Activated CD4-positive, alpha-beta T cell treated with anti-CD3 and anti-CD28 coated beads, Interleukin-2, amount 50 U/mL, for 1 hour (primary cell): ENCODE measurements at regions not wholly inside any gene's neighbourhood (a gene's known extent, or its start where the extent isn't known, plus 50 kb on each side); places are given as distances from the start of the nearest gene placed in this dataset.
"Not testable (repeated sequence)": the region's sequence is repeated elsewhere in the genome, so short reads cannot be mapped to it uniquely, and the experiment has no call there.

Experiments
- DNase-seq: peaks from one replicate; pipeline ENCODE4 v3.0.0-alpha.2; 2020

DNA sequence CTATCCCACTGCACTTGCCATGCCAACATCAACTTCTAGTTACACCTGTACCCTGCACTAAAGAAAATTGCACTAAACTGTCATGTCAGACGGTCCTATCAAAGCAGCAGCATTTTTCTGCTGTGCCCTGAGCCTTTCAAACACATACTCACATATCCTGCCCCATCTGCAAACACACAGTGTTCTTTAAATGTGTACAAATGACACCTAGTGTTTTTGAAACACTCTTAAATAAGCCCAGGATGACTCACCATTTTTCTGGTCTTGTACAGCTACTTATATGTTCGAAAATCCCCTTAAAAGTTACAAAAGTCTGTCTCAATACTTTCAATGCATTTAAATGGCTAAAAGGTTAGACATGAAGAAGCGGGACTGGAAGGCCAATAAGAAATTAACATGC lies 346.7 kb upstream of the PPARGC1A start:
- DNase-seq: no peak

DNA sequence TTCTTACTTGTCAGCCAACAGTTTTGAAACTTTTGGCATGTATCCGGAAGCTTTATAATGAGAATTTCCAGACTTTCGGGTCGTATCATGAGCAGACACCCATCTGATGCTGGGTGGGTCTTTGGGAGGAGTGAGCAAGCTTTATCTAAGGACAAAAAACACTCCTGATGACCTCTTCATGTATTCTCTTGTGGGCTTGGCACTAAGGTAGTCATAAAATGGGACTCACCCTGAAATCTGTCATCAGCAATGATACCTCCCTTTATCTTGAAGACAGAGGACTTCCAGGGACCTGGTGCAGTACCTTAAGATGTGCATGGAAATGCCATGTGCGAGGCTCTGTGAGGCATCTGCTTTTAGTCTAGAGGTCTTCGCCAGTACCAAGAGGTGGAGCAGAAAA lies 346.3 kb upstream of the PPARGC1A start:
- no peak for DNase-seq

DNA sequence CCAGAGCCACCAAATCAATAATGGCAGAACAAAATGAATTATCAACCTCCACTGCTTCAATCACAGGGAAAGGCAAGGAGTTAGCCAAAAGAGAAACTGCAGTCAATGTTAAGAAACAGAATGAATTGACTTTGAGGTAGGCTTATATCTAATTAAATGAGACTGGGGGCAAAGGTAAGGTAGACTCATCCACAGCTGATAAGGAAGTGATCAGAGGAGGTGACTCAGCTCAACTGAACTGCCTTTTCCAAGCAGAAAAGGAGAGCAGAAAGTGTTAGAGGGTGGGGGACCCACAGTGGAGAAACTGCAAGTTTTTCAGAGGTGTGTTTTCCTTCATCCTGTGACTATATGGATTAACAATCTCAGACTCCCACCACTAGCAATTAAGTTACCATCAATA lies 345.8 kb upstream of the PPARGC1A start:
- no peak for DNase-seq

DNA sequence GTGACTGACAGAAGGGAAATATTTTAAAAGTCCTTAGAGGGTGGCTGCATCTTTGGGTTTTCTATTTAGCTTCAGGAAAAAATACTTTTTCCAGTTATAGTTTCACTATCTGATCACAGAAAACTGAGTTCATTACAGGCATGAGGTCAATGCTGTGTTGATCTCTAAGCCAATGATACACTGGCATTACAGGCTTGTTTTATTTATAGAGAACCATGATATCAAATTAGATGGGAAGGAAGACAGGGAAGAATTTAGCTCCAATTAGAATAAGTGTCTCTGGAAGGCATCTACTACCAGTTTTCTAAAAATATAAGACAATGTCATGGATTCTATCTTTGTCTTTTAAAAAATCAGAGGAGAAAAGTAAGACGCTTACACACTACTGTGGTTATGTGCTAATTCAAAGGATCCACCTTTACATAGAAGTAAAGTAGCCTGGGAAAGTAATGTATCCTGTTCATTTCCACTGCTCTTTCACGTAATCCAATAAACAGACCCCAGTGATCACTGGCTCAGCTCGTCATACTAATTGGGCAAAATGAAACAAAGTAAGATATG lies 344.5 kb upstream of the PPARGC1A start:
- no peak for DNase-seq

DNA sequence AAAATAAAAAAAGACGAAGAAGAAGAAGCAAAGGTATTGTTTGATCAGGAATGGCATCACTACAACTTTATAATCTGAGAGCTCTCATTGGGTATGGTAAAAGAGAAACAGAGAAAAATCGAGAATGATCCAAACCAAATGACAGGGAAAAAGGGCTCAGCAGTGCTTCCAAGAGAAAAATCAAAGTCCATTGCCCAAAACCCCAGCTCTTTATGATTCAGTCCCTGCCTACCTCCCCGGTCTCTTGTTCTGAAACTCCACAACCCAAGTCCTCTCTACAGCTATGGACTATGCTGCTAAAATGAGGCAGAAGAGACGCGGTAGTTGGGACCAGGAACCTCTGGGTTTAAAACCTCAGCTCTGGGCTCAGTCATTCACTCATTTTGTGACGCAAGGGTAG lies 341.1 kb upstream of the PPARGC1A start:
- DNase-seq: no peak

DNA sequence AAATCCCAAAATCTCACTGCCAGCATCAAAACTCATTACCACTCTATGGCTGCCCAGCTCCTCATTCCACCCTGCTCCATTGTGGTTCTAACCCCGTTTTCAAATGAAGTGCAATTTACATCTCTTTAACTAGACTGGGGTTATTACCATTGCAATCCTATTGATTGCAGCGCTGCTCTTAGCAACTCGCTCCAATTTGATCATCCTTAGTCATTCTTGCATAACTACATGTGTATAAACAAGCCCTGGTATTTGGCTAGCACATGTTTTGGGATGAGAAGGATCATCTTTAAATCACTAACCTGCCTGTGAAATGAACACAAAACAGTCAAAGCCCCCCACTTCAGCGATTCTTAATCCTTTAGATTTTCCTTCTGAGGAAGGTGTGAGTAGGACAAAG lies 340.1 kb upstream of the PPARGC1A start:
- DNase-seq: no peak

DNA sequence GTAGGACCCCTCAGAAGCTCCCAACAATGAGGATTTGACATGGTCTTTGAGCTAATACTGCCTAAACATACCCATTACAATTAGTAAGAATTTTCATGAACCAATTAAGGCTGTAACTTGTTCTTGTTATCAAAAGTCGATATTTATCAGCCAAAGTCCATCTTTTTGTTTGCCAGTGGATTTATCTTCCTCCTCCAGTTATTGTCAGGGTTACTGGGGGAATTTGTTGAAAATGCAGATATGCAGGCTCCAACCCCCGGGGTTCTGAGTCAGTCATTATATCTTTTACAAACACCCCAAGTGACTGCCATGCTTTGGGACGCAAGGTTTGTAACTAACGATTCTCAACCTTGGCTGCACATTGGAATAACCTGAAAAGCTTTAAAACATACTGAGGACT lies 338.8 kb upstream of the PPARGC1A start:
- no peak for DNase-seq

DNA sequence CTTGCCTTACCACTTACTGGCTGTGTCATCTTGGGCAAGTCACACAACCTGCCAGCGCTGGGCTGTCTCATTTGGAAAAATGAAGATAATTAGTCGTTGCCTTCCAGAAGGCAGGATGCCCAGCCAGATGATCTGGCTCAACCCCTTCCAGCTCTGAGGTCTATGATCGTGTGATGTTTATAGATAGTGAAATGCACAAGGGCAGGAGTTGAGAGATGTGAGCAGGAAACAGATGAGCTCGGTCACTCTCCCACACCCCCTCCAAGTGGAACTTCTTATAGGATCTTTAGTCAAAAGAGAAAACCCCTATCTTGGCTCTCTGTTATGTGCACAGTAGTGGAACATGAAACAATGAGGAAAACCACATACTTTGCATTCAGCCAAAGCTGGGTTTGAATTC lies 336.8 kb upstream of the PPARGC1A start:
- no peak for DNase-seq

DNA sequence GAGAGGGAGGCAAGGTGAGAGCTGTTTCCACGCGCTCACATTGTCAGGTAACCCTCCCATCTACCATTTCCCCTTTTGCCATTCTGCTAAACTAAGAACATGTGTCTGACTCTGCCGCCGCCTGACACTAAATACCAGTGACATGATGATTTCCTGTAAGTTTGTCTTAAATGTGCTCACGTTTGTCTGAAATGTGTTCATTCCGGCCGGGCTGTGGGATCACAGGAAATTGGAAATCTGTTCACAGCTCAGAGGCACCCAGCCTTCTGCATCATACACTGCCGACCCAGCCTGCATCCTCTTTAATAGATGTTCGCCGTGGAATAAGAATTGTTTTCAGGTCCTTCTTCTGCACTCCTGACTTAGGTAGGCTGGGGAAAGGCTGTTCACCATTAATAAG lies 336.2 kb upstream of the PPARGC1A start:
- DNase-seq: no peak

DNA sequence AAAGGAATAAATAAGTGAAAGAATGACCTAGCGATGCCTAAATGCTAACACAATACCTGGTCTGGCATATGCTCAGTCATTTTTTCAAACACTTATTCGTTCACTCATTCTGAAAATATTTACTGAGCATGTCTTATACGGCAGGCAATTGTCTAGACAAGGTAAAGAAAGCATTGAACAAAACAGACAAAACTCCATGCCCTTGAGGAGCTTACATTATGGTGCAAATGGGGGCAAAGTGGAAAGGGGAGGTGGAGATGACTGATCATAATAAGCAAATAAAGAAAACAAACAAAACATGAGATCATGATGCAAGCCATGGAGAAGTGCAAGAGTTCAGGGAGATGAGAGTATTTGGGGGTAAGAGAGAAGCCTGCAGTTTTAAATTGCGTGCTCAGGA lies 334.6 kb upstream of the PPARGC1A start:
- DNase-seq: no peak

DNA sequence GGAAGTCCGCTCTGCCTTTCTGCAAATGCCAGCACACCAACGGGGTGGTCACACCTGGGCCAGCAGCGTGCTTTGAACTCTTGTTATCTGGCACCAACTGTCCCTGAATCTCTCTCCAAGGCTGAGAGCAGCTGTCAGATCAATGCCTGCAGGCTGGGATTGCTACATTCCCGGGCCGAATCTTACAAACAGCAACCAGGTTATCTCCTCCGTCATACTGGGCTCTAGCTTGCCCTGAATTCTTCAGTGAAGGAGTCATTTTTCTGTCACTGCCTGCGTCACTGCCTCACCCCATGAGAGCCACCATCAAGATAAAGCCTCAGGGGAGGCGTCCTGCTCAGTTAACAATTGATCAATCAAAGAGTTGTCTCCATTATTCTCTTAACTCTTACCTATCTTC lies 329.4 kb upstream of the PPARGC1A start:
- DNase-seq: no peak

DNA sequence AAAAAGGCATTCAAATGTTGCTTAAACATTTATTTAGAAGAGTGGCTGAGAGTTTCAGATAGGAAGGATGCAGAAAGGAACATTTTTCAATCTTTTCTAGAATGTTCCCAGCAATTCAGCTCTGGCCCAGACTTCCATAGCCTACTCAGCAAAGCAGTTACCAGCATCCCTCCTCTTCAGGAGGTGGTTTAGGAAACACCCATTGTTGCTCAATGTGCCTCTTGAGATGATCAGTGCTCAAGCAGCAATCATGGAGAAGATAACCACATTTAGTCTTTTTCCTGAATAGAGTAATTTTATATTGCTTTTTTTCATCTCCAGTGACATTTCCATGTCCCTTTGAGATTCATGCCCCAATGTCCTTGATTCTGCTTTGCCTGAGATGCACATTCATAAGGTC lies 328.7 kb upstream of the PPARGC1A start:
- no peak for DNase-seq

DNA sequence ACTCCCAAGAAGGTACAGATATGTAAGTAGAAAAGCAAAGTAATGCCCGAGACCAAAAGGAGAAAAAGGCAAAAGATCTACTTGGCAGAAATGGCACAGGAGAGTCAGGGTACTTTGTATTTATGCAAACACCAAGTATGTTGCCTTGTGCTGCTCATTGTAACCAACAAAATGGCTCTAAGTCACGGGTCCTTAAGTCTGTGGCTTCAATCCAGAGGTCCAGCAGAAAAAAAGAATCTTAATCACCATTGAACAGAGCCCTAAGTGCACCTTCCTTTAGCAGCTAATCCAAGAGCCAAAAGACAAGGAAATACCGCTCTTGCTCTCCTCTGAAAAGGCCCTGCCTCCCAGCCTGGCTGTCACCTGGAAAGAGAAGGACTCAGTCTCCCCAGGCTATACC lies 324.9 kb upstream of the PPARGC1A start:
- DNase-seq: no peak

DNA sequence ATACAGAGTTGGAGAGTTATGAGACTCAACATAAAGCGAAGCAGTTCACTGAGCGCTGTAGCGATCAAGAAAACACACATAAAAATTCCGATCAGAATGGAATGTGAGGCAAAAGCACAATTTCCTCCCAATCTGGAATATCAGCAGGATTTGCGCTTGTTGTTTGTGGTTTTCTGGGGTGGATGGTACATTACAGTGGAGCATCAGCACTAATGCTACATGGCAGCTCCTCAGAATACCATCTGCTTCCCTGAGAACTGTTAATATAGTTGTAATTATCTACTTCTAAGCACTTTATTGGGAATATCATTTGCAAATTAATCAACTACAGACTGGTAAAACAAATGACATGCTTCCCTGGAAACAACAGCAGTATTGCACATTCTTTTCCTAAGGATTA lies 324.1 kb upstream of the PPARGC1A start:
- DNase-seq: no peak

DNA sequence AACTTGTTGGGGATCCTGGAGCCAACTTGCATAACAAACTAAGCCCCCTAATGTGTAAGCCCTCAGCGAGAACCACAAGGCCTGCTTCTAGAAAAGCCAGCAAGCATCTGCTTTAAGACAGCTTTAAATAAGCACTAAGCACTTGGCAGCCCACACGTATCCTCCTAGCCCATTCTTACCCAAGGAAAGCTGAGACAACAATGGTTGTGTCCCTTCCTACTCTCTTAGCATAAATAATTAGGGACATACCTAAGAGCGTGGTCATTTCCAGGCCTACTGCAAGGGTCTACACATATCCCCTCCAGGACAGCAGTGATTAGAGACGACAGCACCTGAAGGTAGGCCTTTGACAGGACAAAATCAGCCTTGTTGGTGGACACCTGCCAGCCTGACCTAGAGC lies 322.8 kb upstream of the PPARGC1A start:
- no peak for DNase-seq

DNA sequence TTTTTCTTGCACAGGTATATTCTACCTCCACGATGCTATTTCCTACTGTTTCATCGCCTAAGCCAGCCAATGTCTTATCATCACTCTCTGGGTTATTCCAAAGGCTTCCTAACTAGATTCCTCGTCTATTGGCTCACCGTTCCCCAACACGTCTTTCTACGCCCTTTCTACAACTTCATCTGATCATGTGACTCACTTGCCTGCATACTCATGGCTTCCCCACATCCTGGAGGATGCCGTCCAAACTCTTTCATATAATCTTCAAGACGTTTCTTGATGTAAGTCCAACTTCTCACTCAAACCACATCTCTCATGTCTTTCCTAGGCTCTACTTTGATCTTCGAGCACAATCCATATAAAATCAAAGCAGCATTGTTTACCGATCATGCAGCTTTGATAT lies 322.0 kb upstream of the PPARGC1A start:
- no peak for DNase-seq

DNA sequence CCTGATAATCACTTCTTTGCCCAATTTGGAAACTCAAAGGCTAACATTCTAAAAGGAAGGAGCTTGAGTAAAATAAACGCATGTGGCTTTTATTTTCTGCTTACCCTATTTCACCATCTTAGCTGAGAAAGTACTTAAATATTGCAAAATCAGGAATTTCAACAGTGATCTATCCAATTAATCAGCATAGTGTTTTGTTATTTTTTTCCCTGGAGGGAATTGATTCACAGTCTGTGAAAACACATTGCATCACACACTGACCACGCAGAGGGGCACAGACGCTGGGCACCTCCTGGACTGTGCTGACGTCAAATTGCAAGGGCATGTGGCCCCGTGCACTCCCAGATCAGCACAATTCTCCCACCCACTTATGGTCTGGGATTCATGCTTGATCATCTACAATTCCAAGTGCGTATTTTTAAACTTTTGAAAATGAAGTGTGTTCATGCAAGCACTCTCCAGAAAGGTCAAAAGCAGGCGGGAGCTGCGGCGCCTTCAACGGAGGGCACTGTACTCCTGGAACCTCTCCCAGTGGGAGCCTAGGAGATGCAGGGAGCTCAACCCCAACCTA lies 320.6 kb upstream of the PPARGC1A start:
- DNase-seq: no peak

DNA sequence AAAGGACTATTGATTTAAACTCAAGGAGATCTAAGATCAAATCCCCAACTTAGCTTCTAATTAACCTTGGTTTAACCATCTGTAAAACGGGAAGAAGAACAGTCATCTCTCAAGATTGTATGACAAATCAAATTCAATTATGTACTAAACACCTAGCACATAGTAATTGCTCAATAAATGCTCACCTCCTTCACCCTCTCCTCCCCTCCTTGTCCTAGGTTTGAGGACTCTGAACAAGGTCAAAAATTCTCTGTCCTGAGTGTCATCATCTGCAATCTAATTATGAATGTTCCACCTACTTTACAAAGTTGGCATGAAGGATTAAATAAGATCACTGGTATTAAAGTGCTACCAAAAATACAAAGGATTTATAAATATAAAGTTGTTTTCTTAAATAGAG lies 320.1 kb upstream of the PPARGC1A start:
- DNase-seq: no peak

DNA sequence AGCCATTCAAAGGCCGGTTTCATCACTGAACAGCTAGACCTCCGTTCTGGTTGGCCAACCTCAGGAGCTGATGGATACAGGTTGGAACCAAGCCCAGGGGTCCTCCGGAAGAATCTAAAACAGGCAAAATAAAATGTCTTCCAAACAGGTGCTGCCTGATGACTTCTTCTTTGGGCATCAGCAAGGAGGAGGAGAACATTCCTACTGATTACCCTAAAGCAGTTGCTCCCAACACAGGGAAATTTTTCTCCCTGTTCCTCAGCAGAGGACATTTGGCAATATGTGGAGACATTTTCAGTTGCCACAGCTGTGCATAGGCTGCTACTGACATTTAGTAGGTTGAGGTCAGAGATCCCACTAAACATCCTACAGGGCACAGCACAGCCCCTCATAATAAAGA lies 319.3 kb upstream of the PPARGC1A start:
- DNase-seq: no peak

DNA sequence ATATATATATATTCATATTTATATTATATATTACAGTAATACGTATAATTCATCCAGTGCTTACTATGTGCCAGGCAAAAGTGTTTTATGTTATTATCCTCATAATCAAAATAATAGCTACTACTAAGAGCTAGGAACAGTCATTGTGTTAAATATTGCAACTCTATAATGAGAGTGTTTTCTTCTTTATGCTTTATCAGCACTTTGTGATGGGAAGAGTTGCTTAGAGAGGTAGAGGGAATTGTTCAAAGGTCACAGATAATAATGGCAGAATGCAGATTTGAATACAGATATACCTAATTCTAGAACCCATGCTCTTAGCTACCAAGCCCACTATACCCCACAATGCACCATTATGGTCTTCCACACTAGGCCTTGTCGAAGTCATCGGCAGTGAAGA lies 318.8 kb upstream of the PPARGC1A start:
- no peak for DNase-seq

DNA sequence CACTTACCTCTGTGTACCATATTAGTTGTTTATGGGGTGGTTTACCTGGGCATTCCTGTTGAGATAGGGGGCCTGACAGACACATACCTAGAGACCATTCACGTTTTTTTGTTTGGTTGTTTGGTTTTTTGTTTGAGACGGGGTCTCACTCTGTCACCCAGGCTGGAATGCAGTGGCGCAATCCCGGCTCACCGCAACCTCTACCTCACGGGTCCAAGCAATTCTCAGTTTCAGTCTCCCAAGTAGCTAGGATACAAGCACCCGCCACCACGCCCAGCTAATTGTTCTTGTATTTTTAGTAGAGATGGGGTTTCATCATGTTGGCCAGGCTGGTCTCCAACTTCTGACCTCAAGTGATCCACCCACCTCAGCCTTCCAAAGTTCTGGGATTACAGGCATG lies 314.9 kb upstream of the PPARGC1A start:
- not testable (repeated sequence) for DNase-seq

DNA sequence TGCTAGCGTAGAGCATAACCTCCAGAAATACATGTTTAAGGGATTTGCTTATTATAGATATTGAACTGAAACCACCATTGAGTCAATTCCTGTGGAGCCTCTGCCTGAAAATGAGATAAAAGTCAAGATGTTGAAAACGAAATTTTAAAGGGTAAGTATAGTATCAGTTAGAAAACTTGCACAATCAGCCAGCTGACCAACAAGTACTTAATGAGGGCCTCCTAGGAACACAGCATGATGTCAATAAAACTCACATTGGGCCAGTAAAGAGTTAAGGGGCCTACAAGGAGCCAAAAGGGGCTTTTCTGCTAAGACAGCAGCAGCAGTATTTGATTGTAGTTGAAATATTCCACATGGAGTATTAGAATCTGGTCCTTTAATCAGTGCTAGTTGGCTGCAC lies 314.1 kb upstream of the PPARGC1A start:
- DNase-seq: no peak

DNA sequence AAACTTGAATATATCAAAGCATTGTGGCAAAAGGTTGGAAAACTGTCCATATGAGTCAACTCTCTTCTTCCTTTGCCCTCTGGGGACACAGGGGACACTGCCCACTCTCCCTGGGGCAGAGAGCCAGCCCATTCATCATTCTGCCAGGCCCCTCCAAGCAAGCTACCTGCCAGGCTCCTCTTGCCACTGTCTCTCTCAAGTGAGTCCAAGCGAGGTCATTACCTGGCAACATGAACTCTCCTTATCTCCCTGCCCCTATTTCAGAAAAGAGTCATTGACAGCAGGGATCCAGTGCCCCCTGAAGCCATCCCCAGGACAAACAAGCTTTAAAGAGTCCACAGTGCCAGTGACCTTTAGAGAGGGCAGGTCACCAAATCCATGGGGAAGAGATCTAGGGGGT lies 312.7 kb upstream of the PPARGC1A start:
- no peak for DNase-seq

DNA sequence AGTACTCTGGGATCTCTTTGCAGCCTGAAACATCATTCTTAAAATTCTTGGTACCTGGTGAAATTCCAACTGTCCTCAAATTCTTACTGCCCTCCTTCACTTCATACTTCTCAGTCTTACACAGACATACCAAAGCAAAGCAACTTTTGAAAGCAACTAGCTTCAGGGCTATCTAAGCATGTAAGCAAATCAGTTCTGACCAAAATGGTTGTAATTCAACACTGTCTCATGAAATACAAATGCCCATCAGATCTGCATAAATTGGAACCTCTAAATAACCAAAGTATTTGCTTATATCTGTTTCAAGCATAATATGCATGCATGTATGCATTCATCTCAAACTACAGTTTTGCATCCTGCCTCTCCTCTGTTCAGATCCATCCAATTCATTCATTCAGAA lies 308.1 kb upstream of the PPARGC1A start:
- no peak for DNase-seq

DNA sequence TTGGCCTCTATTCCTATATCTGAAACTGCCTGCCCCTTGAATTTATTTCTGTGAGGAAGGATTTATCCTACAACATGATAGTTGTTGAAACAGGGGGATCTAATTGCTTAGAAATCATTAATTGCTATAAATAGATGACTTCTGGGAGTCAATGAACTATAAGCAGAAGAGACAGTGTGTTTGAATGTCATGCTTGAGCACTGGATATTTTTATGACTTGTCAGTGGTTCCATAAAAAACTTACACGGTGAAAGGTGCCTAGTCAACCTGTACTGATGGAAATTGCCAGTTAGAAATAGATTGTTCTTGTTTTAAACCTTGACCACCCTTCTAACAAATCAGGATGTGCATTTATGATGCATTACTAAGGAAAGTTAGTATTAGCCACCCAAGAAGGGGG lies 306.9 kb upstream of the PPARGC1A start:
- DNase-seq: no peak
